HG03064 (cell line): ENCODE measurements at regions not wholly inside any gene's neighbourhood (a gene's known extent, or its start where the extent isn't known, plus 50 kb on each side); places are given as distances from the start of the nearest gene placed in this dataset.

ENCODE experiments used
- ATAC-seq: cut with Tn5 transposase; IDR thresholded peaks from one replicate; pipeline ENCODE4 v1.9.1; 2021; ENCODE audit warnings: low read depth; ENCODE audit not compliant: unreplicated experiment

- ATAC-seq = no peak
These were observed 645.1 kb upstream of the B3GALT2 start for GRCh38 chr1:193831465-193831864.

GRCh38 chr1:193827516-193827915 is 641.1 kb upstream of the B3GALT2 start:
- ATAC-seq = no peak

GRCh38 chr1:193819376-193819775 is 633.0 kb upstream of the B3GALT2 start:
- no peak for ATAC-seq

- ATAC-seq = no peak
These were observed 620.8 kb upstream of the B3GALT2 start for GRCh38 chr1:193807208-193807607.

- no peak for ATAC-seq
These were observed 620.0 kb upstream of the B3GALT2 start for GRCh38 chr1:193806079-193807048.

- no peak for ATAC-seq
These were observed 613.7 kb upstream of the B3GALT2 start for GRCh38 chr1:193799948-193800690.

GRCh38 chr1:193799371-193799770 is 613.0 kb upstream of the B3GALT2 start:
- no peak for ATAC-seq

GRCh38 chr1:193794239-193794638 is 607.8 kb upstream of the B3GALT2 start:
- ATAC-seq = no peak

- ATAC-seq = no peak
These were observed 605.3 kb upstream of the B3GALT2 start for GRCh38 chr1:193791746-193792145.

- ATAC-seq = no peak
These were observed 600.6 kb upstream of the B3GALT2 start for GRCh38 chr1:193787061-193787460.

- ATAC-seq = no peak
These were observed 599.5 kb upstream of the B3GALT2 start for GRCh38 chr1:193785850-193786420.

GRCh38 chr1:193774536-193775323 is 588.3 kb upstream of the B3GALT2 start:
- no peak for ATAC-seq

GRCh38 chr1:193771596-193771995 is 585.2 kb upstream of the B3GALT2 start:
- ATAC-seq = no peak

- no peak for ATAC-seq
These were observed 583.2 kb upstream of the B3GALT2 start for GRCh38 chr1:193769651-193770050.

- no peak for ATAC-seq
These were observed 581.5 kb upstream of the B3GALT2 start for GRCh38 chr1:193767886-193768285.

GRCh38 chr1:193766329-193766728 is 579.9 kb upstream of the B3GALT2 start:
- no peak for ATAC-seq

GRCh38 chr1:193763266-193763665 is 576.9 kb upstream of the B3GALT2 start:
- no peak for ATAC-seq

GRCh38 chr1:193762236-193762635 is 575.8 kb upstream of the B3GALT2 start:
- ATAC-seq = no peak

GRCh38 chr1:193755441-193755840 is 569.0 kb upstream of the B3GALT2 start:
- no peak for ATAC-seq

- no peak for ATAC-seq
These were observed 568.5 kb upstream of the B3GALT2 start for GRCh38 chr1:193754732-193755427.
